ENCODE measurements at regions not wholly inside any gene's neighbourhood (a gene's known extent, or its start where the extent isn't known, plus 50 kb on each side); places are given as distances from the start of the nearest gene placed in this dataset.

- intact Hi-C loops (cut with DNase I), result no loop called here
- Histone ChIP-seq H3K9me3 (no peaks in the 10 kb centered on the region), H3K4me1 (no peaks in the 10 kb centered on the region), H3K4me3 (no peak overlapping the region), H3K36me3 (no peaks in the 10 kb centered on the region), H3K27ac (no peak overlapping the region), H3K27me3 (no peaks in the 10 kb centered on the region)
- TF ChIP-seq POLR2A (IDR thresholded peaks at IDR 0.05), result no peak
- no peak for TF ChIP-seq EP300 (IDR thresholded peaks at IDR 0.05)
- TF ChIP-seq POLR2AphosphoS5 (IDR thresholded peaks at IDR 0.05), result no peak
- TF ChIP-seq CTCF (IDR thresholded peaks at IDR 0.05), result no peak
- DNase-seq, result no peak
Measured at GRCh38 chr1:96039910-96040309, 681.7 kb upstream of the PTBP2 start.

DNA sequence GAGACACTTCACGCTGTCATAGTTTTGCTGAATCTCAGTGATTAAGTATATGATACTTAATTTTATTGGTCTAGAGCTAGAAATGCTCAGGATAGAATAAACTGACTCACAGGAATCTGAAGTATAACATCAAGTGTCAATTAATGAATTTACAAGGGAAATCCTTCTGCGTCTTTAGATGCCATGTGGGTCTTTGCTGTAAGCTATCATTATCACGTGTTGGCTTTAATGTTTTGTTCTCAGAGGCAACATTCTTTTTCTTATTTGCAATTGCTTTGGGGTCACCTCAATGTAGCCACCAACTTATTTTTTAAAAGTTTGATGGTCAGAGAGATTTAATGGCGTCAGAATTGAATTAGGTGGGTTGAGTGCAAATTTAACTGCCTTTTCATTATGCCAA is 680.1 kb upstream of the PTBP2 start:
- Histone ChIP-seq H3K27ac (no peak overlapping the region), H3K4me1 (no peaks in the 10 kb centered on the region), H3K9me3 (no peaks in the 10 kb centered on the region), H3K36me3 (no peaks in the 10 kb centered on the region), H3K4me3 (no peak overlapping the region), H3K27me3 (no peaks in the 10 kb centered on the region)
- no peak for TF ChIP-seq POLR2A (IDR thresholded peaks at IDR 0.05)
- TF ChIP-seq POLR2AphosphoS5 (IDR thresholded peaks at IDR 0.05), result no peak
- no peak for TF ChIP-seq CTCF (IDR thresholded peaks at IDR 0.05)
- no peak for TF ChIP-seq EP300 (IDR thresholded peaks at IDR 0.05)
- DNase-seq, result no peak
- intact Hi-C loops (cut with DNase I), result no loop called here
- WGBS, 2 donors, result 83 to 93% methylated on average over 4 of the region's 4 CpGs

DNA sequence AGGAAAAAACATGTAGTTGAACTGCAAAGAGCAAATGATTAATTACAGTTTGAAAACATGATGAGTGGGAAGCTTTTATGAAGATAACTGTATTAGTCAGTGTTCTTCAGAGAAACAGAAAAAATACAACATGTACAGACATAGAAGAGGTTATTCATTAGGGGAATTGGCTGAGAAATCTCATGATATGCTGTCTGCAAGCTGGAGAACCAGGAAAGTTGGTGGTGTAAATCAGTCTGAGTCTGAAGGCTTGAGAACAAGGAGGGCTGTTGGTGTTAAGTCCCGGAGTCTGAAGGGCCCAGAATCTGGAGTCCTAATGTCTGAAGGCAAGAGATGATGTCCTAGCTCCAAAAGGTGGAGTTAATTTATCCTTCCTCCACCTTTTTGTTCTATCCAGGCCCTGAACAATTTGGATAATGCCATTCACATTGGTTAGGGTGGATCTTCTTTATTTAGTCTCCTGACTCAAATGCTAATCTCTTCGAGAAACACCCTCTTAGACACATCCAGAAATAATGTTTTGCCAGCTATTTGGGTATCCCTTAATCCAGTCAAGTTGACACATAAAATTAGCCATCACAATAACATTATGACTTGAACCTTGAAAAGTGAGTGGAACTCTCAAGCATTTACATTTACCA is 672.9 kb upstream of the PTBP2 start:
- 68 to 79% methylated on average over 2 of the region's 2 CpGs for WGBS, 2 donors
- H3K27me3 ChIP-seq, result no peaks in the 10 kb centered on the region
- DNase-seq, result no peak
- no peaks in the 10 kb centered on the region for H3K9me3 ChIP-seq
- no peaks in the 10 kb centered on the region for H3K36me3 ChIP-seq
- H3K4me3 ChIP-seq, result no peak overlapping the region
- no peak overlapping the region for H3K27ac ChIP-seq
- intact Hi-C loops (cut with DNase I), result no loop called here
- TF ChIP-seq POLR2A (IDR thresholded peaks at IDR 0.05), result no peak
- no peak for TF ChIP-seq POLR2AphosphoS5 (IDR thresholded peaks at IDR 0.05)
- TF ChIP-seq EP300 (IDR thresholded peaks at IDR 0.05), result no peak
- TF ChIP-seq CTCF (IDR thresholded peaks at IDR 0.05), result no peak
- no peaks in the 10 kb centered on the region for H3K4me1 ChIP-seq

GRCh38 chr1:96049759-96050409 is 671.7 kb upstream of the PTBP2 start:
- DNase-seq, result no peak
- Histone ChIP-seq H3K36me3 (no peaks in the 10 kb centered on the region), H3K27me3 (no peaks in the 10 kb centered on the region), H3K4me3 (no peak overlapping the region), H3K4me1 (no peaks in the 10 kb centered on the region), H3K27ac (no peak overlapping the region), H3K9me3 (no peaks in the 10 kb centered on the region)
- TF ChIP-seq CTCF (IDR thresholded peaks at IDR 0.05) (no peak), POLR2A (IDR thresholded peaks at IDR 0.05) (no peak), POLR2AphosphoS5 (IDR thresholded peaks at IDR 0.05) (no peak), EP300 (IDR thresholded peaks at IDR 0.05) (no peak)
- intact Hi-C loops (cut with DNase I), result no loop called here
- 68 to 83% methylated on average over 3 of the region's 3 CpGs for WGBS, 2 donors

DNA sequence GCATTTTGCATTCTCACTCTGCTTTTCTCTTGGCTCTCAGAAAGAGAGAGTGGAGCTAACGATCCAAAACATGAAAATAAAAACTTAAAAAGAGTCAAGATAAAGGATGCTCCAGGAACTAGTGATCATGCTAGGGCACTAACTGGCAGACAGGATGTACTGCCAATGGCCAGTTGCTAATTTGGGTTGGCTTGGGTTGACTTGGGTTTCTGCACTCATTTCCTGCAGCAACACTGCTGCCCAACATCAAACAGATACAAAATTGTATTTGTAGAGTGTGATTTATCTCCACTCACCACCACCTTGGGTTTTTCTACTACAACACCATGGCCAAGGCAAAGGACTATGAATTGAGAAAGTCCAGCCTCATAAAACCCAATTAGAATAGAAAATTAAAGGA is 662.3 kb upstream of the PTBP2 start:
- no peak overlapping the region for H3K4me3 ChIP-seq
- TF ChIP-seq POLR2A (IDR thresholded peaks at IDR 0.05) (no peak), EP300 (IDR thresholded peaks at IDR 0.05) (no peak), POLR2AphosphoS5 (IDR thresholded peaks at IDR 0.05) (no peak), CTCF (IDR thresholded peaks at IDR 0.05) (no peak)
- no peaks in the 10 kb centered on the region for H3K36me3 ChIP-seq
- WGBS, 2 donors, result 67 to 94% methylated on average over 1 of the region's 1 CpG
- no peaks in the 10 kb centered on the region for H3K27me3 ChIP-seq
- intact Hi-C loops (cut with DNase I), result no loop called here
- no peak for DNase-seq
- no peaks in the 10 kb centered on the region for H3K4me1 ChIP-seq
- H3K9me3 ChIP-seq, result no peaks in the 10 kb centered on the region
- no peak overlapping the region for H3K27ac ChIP-seq

Data from sigmoid colon (tissue), 6 donors.